GM23338 (cell line): ENCODE measurements at regions not wholly inside any gene's neighbourhood (a gene's known extent, or its start where the extent isn't known, plus 50 kb on each side); places are given as distances from the start of the nearest gene placed in this dataset.

Source experiments
- ATAC-seq: fragments of 200-7000 bp; cut with Tn5 transposase; 3 replicates; pipeline ENCODE4 v1.9.1; 2020
- DNase-seq: peaks from one replicate; pipeline ENCODE4 v3.0.0-alpha.2; 2015; ENCODE audit warnings: low spot score
- H2AFZ ChIP-seq: fragments of 200-600 bp; sonication (generic); 2 replicates; pipeline ENCODE4 v1.8.0; 2016; ENCODE audit warnings: antibody characterized with exemption, mild to moderate bottlenecking, moderate library complexity
- H3F3A ChIP-seq: fragments of 200-600 bp; sonication (generic); replicated peaks from 2 replicates; pipeline ENCODE4 v1.8.0; 2017; ENCODE audit warnings: antibody characterized with exemption, mixed run types, low read depth
- H3K27ac ChIP-seq: fragments of 200-600 bp; sonication (generic); 2 replicates; pipeline ENCODE4 v1.6.1; 2016; ENCODE audit warnings: low read depth
- H3K27me3 ChIP-seq: fragments of 200-600 bp; sonication (generic); 2 replicates; pipeline ENCODE4 v1.8.0; 2016; ENCODE audit warnings: mild to moderate bottlenecking, mixed run types, moderate library complexity; ENCODE audit not compliant: insufficient read depth
- H3K36me3 ChIP-seq: fragments of 200-600 bp; sonication (generic); 2 replicates; pipeline ENCODE4 v1.8.0; 2016; ENCODE audit warnings: mild to moderate bottlenecking; ENCODE audit not compliant: insufficient read depth
- H3K4me1 ChIP-seq: fragments of 200-600 bp; sonication (generic); 2 replicates; pipeline ENCODE4 v1.8.0; 2016; ENCODE audit warnings: mild to moderate bottlenecking, moderate library complexity; ENCODE audit not compliant: insufficient read depth
- H3K4me2 ChIP-seq: fragments of 200-600 bp; sonication (generic); 2 replicates; pipeline ENCODE4 v1.7.1; 2017; ENCODE audit warnings: mixed run types
- H3K4me3 ChIP-seq: fragments of 200-600 bp; sonication (generic); 2 replicates; pipeline ENCODE4 v1.6.1; 2016; ENCODE audit warnings: mixed run types
- H3K79me2 ChIP-seq: fragments of 200-600 bp; sonication (generic); replicated peaks from 2 replicates; pipeline ENCODE4 v1.8.0; 2017; ENCODE audit warnings: mild to moderate bottlenecking; ENCODE audit not compliant: insufficient read depth
- H3K9me2 ChIP-seq: fragments of 200-600 bp; sonication (generic); 2 replicates; pipeline ENCODE4 v1.8.0; 2017; ENCODE audit not compliant: insufficient read depth
- H4K20me1 ChIP-seq: fragments of 200-600 bp; sonication (generic); replicated peaks from 2 replicates; pipeline ENCODE4 v1.8.0; 2017; ENCODE audit warnings: mild to moderate bottlenecking; ENCODE audit not compliant: insufficient read depth
- H3K27ac Mint-ChIP-seq: 2 replicates; pipeline ENCODE4 v1.8.0; 2020; ENCODE audit warnings: inconsistent platforms, mild to moderate bottlenecking, moderate library complexity, mixed read lengths
- H3K27me3 Mint-ChIP-seq: 3 replicates; pipeline ENCODE4 v1.8.0; 2022; ENCODE audit warnings: low read depth, mild to moderate bottlenecking, moderate library complexity, mixed read lengths, inconsistent platforms; ENCODE audit not compliant: insufficient read depth, poor library complexity
- H3K36me3 Mint-ChIP-seq: 3 replicates; pipeline ENCODE4 v1.8.0; 2021; ENCODE audit warnings: low read depth, mild to moderate bottlenecking, inconsistent platforms, moderate library complexity, mixed read lengths
- H3K4me1 Mint-ChIP-seq: 3 replicates; pipeline ENCODE4 v1.8.0; 2020; ENCODE audit warnings: mild to moderate bottlenecking, inconsistent platforms, mixed read lengths
- H3K4me3 Mint-ChIP-seq: 3 replicates; pipeline ENCODE4 v1.8.0; 2021; ENCODE audit warnings: moderate library complexity, mild to moderate bottlenecking, inconsistent platforms, mixed read lengths
- H3K9me3 Mint-ChIP-seq: 3 replicates; pipeline ENCODE4 v1.8.0; 2020; ENCODE audit warnings: moderate library complexity, mild to moderate bottlenecking, inconsistent platforms, mixed read lengths
- CREB1 ChIP-seq: fragments of 250-450 bp; sonication (Bioruptor Pico); IDR thresholded peaks from 2 replicates; pipeline ENCODE4 v1.5.0; 2020; ENCODE audit warnings: low read depth, mild to moderate bottlenecking, moderate library complexity
- EZH2phosphoT487 ChIP-seq: fragments of 200-600 bp; sonication (generic); IDR thresholded peaks from one replicate; pipeline ENCODE4 v1.8.1; 2018; ENCODE audit warnings: antibody characterized with exemption; ENCODE audit not compliant: unreplicated experiment
- JUNB ChIP-seq: IDR thresholded peaks from one replicate; pipeline ENCODE4 v1.6.1; 2016; ENCODE audit warnings: antibody characterized with exemption; ENCODE audit not compliant: unreplicated experiment
- NANOG ChIP-seq: IDR thresholded peaks from 2 replicates; pipeline ENCODE4 v1.6.1; 2016; ENCODE audit warnings: antibody characterized with exemption, borderline replicate concordance
- POLR2AphosphoS5 ChIP-seq: IDR thresholded peaks from 2 replicates; pipeline ENCODE4 v1.6.1; 2016; ENCODE audit warnings: antibody characterized with exemption, low read depth
- STAT1 ChIP-seq: IDR thresholded peaks from one replicate; pipeline ENCODE4 v1.6.1; 2016; ENCODE audit warnings: antibody characterized with exemption; ENCODE audit not compliant: unreplicated experiment
- ZNF114 ChIP-seq: fragments of 250-450 bp; sonication (Bioruptor Pico); IDR thresholded peaks from 2 replicates; pipeline ENCODE4 v1.5.0; 2020; ENCODE audit warnings: mild to moderate bottlenecking, moderate library complexity
- ZNF331 ChIP-seq: fragments of 250-450 bp; sonication (Bioruptor Pico); IDR thresholded peaks from 2 replicates; pipeline ENCODE4 v1.5.0; 2020; ENCODE audit warnings: low read depth, mild to moderate bottlenecking, moderate library complexity
- TF ChIP-seq, protein P1 (sequence below): IDR thresholded peaks from one replicate; pipeline ENCODE4 v1.6.1; 2018; ENCODE audit warnings: antibody characterized with exemption; ENCODE audit not compliant: unreplicated experiment
- TF ChIP-seq, protein P2 (sequence below): fragments of 250-450 bp; sonication (Bioruptor Pico); IDR thresholded peaks from 2 replicates; pipeline ENCODE4 v1.5.0; 2020; ENCODE audit warnings: mild to moderate bottlenecking, moderate library complexity
- TF ChIP-seq, protein P3 (sequence below): IDR thresholded peaks from 2 replicates; pipeline ENCODE4 v1.6.1; 2016; ENCODE audit warnings: antibody characterized with exemption
- TF ChIP-seq, protein P4 (sequence below), 2 experiments: fragments of 200-600 bp in 1 of 2; sonication (generic) in 1 of 2; conservative IDR thresholded peaks; 2 replicates each; pipeline versions ENCODE4 v1.5.1 to v1.6.1; 2016 to 2017; ENCODE audit warnings: antibody characterized with exemption in 2 of 2, low read depth in 2 of 2, mild to moderate bottlenecking in 2 of 2, moderate library complexity in 1 of 2

DNA sequence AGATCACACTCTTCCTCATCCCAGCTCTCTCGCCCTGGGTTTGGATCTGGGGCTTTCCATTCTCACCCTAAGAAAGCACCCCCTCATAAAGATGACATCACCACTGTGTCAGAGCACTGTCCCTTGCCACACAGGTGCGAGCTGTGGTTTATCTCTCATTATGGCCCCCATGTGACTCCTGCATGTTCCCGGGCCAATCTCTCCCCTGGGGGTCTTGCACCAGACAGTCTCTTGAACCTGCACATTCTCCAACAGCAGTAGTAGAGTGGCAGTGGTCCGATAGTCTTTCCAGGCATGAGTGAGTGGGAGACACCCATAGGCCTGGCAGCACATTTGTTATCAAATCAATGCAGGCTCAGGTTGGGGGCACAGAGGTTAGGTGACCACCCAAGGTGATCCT, 130.5 kb downstream of the HRH4 start:
- H3K4me1 Mint-ChIP-seq, result peaks cover 15% of the 10 kb centered on the region
- no peak overlapping the region for H3K4me2 ChIP-seq
- no peak overlapping the region for H2AFZ ChIP-seq
- peaks cover 1% of the 10 kb centered on the region for H3K27me3 Mint-ChIP-seq
- no peaks in the 10 kb centered on the region for H3F3A ChIP-seq
- ATAC-seq (no peak), DNase-seq (no peak)
- H3K27me3 ChIP-seq, result no peaks in the 10 kb centered on the region
- H3K4me3 ChIP-seq, result no peak overlapping the region
- peaks cover 14% of the 10 kb centered on the region for H3K9me3 Mint-ChIP-seq
- H3K9me2 ChIP-seq, result peaks cover 16% of the 10 kb centered on the region; the same call in 1 of the 2 replicates
- H4K20me1 ChIP-seq, result no peaks in the 10 kb centered on the region
- H3K36me3 Mint-ChIP-seq, result peaks cover 5% of the 10 kb centered on the region; the same call in 1 of the 3 replicates
- TF ChIP-seq, protein P1, sequence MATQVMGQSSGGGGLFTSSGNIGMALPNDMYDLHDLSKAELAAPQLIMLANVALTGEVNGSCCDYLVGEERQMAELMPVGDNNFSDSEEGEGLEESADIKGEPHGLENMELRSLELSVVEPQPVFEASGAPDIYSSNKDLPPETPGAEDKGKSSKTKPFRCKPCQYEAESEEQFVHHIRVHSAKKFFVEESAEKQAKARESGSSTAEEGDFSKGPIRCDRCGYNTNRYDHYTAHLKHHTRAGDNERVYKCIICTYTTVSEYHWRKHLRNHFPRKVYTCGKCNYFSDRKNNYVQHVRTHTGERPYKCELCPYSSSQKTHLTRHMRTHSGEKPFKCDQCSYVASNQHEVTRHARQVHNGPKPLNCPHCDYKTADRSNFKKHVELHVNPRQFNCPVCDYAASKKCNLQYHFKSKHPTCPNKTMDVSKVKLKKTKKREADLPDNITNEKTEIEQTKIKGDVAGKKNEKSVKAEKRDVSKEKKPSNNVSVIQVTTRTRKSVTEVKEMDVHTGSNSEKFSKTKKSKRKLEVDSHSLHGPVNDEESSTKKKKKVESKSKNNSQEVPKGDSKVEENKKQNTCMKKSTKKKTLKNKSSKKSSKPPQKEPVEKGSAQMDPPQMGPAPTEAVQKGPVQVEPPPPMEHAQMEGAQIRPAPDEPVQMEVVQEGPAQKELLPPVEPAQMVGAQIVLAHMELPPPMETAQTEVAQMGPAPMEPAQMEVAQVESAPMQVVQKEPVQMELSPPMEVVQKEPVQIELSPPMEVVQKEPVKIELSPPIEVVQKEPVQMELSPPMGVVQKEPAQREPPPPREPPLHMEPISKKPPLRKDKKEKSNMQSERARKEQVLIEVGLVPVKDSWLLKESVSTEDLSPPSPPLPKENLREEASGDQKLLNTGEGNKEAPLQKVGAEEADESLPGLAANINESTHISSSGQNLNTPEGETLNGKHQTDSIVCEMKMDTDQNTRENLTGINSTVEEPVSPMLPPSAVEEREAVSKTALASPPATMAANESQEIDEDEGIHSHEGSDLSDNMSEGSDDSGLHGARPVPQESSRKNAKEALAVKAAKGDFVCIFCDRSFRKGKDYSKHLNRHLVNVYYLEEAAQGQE, result no peak
- no peak for TF ChIP-seq STAT1
- no peak for TF ChIP-seq ZNF331 (CRISPR knock-in tag)
- TF ChIP-seq POLR2AphosphoS5, result no peak
- TF ChIP-seq JUNB, result no peak
- TF ChIP-seq, protein P2, sequence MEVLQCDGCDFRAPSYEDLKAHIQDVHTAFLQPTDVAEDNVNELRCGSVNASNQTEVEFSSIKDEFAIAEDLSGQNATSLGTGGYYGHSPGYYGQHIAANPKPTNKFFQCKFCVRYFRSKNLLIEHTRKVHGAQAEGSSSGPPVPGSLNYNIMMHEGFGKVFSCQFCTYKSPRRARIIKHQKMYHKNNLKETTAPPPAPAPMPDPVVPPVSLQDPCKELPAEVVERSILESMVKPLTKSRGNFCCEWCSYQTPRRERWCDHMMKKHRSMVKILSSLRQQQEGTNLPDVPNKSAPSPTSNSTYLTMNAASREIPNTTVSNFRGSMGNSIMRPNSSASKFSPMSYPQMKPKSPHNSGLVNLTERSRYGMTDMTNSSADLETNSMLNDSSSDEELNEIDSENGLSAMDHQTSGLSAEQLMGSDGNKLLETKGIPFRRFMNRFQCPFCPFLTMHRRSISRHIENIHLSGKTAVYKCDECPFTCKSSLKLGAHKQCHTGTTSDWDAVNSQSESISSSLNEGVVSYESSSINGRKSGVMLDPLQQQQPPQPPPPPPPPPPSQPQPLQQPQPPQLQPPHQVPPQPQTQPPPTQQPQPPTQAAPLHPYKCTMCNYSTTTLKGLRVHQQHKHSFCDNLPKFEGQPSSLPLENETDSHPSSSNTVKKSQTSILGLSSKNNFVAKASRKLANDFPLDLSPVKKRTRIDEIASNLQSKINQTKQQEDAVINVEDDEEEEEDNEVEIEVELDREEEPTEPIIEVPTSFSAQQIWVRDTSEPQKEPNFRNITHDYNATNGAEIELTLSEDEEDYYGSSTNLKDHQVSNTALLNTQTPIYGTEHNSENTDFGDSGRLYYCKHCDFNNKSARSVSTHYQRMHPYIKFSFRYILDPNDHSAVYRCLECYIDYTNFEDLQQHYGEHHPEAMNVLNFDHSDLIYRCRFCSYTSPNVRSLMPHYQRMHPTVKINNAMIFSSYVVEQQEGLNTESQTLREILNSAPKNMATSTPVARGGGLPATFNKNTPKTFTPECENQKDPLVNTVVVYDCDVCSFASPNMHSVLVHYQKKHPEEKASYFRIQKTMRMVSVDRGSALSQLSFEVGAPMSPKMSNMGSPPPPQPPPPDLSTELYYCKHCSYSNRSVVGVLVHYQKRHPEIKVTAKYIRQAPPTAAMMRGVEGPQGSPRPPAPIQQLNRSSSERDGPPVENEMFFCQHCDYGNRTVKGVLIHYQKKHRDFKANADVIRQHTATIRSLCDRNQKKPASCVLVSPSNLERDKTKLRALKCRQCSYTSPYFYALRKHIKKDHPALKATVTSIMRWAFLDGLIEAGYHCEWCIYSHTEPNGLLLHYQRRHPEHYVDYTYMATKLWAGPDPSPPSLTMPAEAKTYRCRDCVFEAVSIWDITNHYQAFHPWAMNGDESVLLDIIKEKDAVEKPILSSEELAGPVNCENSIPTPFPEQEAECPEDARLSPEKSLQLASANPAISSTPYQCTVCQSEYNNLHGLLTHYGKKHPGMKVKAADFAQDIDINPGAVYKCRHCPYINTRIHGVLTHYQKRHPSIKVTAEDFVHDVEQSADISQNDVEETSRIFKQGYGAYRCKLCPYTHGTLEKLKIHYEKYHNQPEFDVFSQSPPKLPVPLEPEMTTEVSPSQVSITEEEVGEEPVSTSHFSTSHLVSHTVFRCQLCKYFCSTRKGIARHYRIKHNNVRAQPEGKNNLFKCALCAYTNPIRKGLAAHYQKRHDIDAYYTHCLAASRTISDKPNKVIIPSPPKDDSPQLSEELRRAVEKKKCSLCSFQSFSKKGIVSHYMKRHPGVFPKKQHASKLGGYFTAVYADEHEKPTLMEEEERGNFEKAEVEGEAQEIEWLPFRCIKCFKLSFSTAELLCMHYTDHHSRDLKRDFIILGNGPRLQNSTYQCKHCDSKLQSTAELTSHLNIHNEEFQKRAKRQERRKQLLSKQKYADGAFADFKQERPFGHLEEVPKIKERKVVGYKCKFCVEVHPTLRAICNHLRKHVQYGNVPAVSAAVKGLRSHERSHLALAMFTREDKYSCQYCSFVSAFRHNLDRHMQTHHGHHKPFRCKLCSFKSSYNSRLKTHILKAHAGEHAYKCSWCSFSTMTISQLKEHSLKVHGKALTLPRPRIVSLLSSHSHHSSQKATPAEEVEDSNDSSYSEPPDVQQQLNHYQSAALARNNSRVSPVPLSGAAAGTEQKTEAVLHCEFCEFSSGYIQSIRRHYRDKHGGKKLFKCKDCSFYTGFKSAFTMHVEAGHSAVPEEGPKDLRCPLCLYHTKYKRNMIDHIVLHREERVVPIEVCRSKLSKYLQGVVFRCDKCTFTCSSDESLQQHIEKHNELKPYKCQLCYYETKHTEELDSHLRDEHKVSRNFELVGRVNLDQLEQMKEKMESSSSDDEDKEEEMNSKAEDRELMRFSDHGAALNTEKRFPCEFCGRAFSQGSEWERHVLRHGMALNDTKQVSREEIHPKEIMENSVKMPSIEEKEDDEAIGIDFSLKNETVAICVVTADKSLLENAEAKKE (CRISPR knock-in tag), result no peak
- no peak for TF ChIP-seq ZNF114 (CRISPR knock-in tag)
- TF ChIP-seq, protein P3, sequence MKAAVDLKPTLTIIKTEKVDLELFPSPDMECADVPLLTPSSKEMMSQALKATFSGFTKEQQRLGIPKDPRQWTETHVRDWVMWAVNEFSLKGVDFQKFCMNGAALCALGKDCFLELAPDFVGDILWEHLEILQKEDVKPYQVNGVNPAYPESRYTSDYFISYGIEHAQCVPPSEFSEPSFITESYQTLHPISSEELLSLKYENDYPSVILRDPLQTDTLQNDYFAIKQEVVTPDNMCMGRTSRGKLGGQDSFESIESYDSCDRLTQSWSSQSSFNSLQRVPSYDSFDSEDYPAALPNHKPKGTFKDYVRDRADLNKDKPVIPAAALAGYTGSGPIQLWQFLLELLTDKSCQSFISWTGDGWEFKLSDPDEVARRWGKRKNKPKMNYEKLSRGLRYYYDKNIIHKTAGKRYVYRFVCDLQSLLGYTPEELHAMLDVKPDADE, result no peak
- TF ChIP-seq CREB1, result no peak
- TF ChIP-seq NANOG, result no peak
- TF ChIP-seq, protein P4, sequence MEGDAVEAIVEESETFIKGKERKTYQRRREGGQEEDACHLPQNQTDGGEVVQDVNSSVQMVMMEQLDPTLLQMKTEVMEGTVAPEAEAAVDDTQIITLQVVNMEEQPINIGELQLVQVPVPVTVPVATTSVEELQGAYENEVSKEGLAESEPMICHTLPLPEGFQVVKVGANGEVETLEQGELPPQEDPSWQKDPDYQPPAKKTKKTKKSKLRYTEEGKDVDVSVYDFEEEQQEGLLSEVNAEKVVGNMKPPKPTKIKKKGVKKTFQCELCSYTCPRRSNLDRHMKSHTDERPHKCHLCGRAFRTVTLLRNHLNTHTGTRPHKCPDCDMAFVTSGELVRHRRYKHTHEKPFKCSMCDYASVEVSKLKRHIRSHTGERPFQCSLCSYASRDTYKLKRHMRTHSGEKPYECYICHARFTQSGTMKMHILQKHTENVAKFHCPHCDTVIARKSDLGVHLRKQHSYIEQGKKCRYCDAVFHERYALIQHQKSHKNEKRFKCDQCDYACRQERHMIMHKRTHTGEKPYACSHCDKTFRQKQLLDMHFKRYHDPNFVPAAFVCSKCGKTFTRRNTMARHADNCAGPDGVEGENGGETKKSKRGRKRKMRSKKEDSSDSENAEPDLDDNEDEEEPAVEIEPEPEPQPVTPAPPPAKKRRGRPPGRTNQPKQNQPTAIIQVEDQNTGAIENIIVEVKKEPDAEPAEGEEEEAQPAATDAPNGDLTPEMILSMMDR (conservative IDR thresholded peaks at IDR 0.05; ENCODE audit: low read depth in 2 of 2), result no peak
- no peak for TF ChIP-seq EZH2phosphoT487
- no peaks in the 10 kb centered on the region; the same call in 1 of the 2 replicates for H3K36me3 ChIP-seq
- H3K4me3 Mint-ChIP-seq, result no peak overlapping the region
- H3K4me1 ChIP-seq, result peaks cover 15% of the 10 kb centered on the region
- H3K27ac Mint-ChIP-seq, result no peak overlapping the region
- H3K79me2 ChIP-seq, result no peaks in the 10 kb centered on the region
- no peak overlapping the region for H3K27ac ChIP-seq
